ENCODE measurements at regions not wholly inside any gene's neighbourhood (a gene's known extent, or its start where the extent isn't known, plus 50 kb on each side); places are given as distances from the start of the nearest gene placed in this dataset.

DNA sequence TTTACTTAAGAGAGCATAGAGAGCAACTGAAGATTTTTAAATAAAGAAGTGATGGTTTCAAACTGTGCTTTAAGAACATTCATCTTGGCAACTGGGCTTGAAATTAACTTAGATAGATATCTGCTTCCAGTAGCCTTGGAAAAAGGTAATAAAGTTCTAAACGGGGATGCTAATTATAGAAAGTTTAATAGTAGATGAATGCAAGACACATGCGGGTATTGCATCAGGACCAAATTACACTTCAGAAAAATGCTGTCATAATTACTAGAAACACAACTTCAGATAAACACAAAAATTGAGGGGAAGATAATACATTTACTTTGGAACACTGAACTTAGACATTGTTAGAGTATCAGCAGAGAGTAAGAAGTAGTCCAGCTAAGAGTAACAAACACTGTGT, 227.7 kb upstream of the SNX2 start:
- ATAC-seq, result no peak
- Histone ChIP-seq H3K4me1 (no peaks in the 10 kb centered on the region), H3K9me3 (no peaks in the 10 kb centered on the region), H3K4me3 (no peak overlapping the region), H3K36me3 (no peaks in the 10 kb centered on the region), H3K27ac (no peak overlapping the region), H3K27me3 (no peaks in the 10 kb centered on the region)
- 64 to 71% methylated on average over 2 of the region's 2 CpGs for WGBS, 2 donors (ENCODE audit: low coverage in 1 of 2)
- TF ChIP-seq POLR2AphosphoS5 (IDR thresholded peaks at IDR 0.05) (no peak), POLR2A (IDR thresholded peaks at IDR 0.05) (no peak), EP300 (IDR thresholded peaks at IDR 0.05) (no peak), CTCF (IDR thresholded peaks at IDR 0.05) (no peak)

- Histone ChIP-seq H3K4me3 (no peak overlapping the region), H3K27ac (no peak overlapping the region), H3K4me1 (no peaks in the 10 kb centered on the region), H3K36me3 (no peaks in the 10 kb centered on the region), H3K27me3 (no peaks in the 10 kb centered on the region), H3K9me3 (no peaks in the 10 kb centered on the region)
- TF ChIP-seq CTCF (IDR thresholded peaks at IDR 0.05) (no peak), POLR2A (IDR thresholded peaks at IDR 0.05) (no peak)
- 84 to 96% methylated on average over 2 to 4 of the region's 4 CpGs for WGBS, 2 donors (ENCODE audit: low coverage in 1 of 2)
- no peak for ATAC-seq
Observed at GRCh38 chr5:122547669-122548068, 227.2 kb upstream of the SNX2 start.

GRCh38 chr5:122559676-122560075, 215.2 kb upstream of the SNX2 start:
- no peaks in the 10 kb centered on the region for H3K9me3 ChIP-seq
- TF ChIP-seq CTCF (IDR thresholded peaks at IDR 0.05) (no peak), POLR2AphosphoS5 (IDR thresholded peaks at IDR 0.05) (no peak), EP300 (IDR thresholded peaks at IDR 0.05) (no peak), POLR2A (IDR thresholded peaks at IDR 0.05) (no peak)
- no peaks in the 10 kb centered on the region for H3K36me3 ChIP-seq
- no peak overlapping the region for H3K27ac ChIP-seq
- H3K4me1 ChIP-seq, result no peaks in the 10 kb centered on the region
- no peak for ATAC-seq
- H3K27me3 ChIP-seq, result no peaks in the 10 kb centered on the region
- no peak overlapping the region for H3K4me3 ChIP-seq

GRCh38 chr5:122561209-122561608, 213.7 kb upstream of the SNX2 start:
- Histone ChIP-seq H3K36me3 (no peaks in the 10 kb centered on the region), H3K27ac (no peak overlapping the region), H3K9me3 (no peaks in the 10 kb centered on the region), H3K4me3 (no peak overlapping the region), H3K27me3 (no peaks in the 10 kb centered on the region), H3K4me1 (no peaks in the 10 kb centered on the region)
- 7 to 24% methylated on average over 3 of the region's 3 CpGs for WGBS, 2 donors (ENCODE audit: low coverage in 1 of 2)
- TF ChIP-seq CTCF (IDR thresholded peaks at IDR 0.05) (no peak), POLR2A (IDR thresholded peaks at IDR 0.05) (no peak), POLR2AphosphoS5 (IDR thresholded peaks at IDR 0.05) (no peak), EP300 (IDR thresholded peaks at IDR 0.05) (no peak)
- ATAC-seq, result no peak

GRCh38 chr5:122565331-122565730, 209.5 kb upstream of the SNX2 start:
- Histone ChIP-seq H3K4me3 (no peak overlapping the region), H3K9me3 (no peaks in the 10 kb centered on the region), H3K27me3 (no peaks in the 10 kb centered on the region), H3K4me1 (no peaks in the 10 kb centered on the region), H3K27ac (no peak overlapping the region), H3K36me3 (no peaks in the 10 kb centered on the region)
- no peak for TF ChIP-seq EP300 (IDR thresholded peaks at IDR 0.05)
- no peak for TF ChIP-seq POLR2A (IDR thresholded peaks at IDR 0.05)
- ATAC-seq, result no peak
- 83 to 86% methylated on average over 7 to 9 of the region's 9 CpGs for WGBS, 2 donors (ENCODE audit: low coverage in 1 of 2)

Measured in gastroesophageal sphincter (tissue), 4 donors.